HG02852 (cell line): ENCODE measurements at regions not wholly inside any gene's neighbourhood (a gene's known extent, or its start where the extent isn't known, plus 50 kb on each side); places are given as distances from the start of the nearest gene placed in this dataset.
A peak's percentile ranks its signal among the peaks of the same experiment; 100 is the strongest.
"Not testable (repeated sequence)": the region's sequence is repeated elsewhere in the genome, so short reads cannot be mapped to it uniquely, and the experiment has no call there.

Experiments
- ATAC-seq: cut with Tn5 transposase; IDR thresholded peaks from one replicate; pipeline ENCODE4 v1.9.1; 2021; ENCODE audit warnings: mild to moderate bottlenecking, moderate library complexity; ENCODE audit not compliant: unreplicated experiment

DNA sequence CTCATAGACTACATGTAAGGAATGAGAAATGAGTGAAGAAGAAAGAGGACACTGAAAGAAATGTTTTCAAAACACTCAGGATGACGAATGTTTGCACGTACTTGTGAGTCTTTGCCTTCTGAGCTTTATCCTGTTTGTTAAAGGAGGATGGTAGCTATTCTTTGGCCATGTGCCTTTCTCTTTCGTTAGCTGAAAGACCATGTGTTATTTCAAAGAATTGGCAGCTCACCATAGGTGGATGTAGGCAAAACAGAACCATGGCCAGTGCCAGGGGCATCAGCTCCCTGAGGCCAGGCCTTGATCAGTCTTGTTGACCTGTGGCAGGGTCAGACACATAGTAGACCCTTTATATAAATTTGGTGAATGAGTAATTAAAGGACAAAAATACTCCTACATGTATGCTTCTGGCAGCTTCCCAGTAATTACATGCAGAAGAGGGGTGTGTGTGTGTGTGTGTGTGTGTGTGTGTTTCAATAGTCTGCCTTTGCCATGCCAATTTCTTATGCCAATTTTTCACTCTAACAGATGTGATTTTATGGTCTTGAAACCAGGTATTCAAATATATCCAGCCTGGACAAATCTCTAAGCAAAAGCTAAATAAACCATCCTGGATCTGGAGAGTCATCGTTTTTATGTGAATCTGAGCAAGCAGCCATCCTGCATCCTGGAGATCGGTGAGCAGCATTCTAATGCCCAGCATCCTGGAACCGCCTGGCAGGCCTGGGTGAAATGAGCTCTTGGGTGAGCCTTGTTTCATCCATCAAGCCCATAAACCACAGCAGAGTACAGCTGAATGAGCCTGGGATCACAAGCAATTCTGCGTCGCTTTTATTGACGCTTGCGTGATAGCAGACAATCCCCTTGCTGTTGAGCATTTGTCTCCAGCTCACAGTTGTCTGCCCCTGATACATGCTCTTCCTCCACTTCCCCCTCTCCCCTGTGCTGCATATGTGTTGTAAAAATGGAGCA lies 475.4 kb downstream of the MED10 start:
- ATAC-seq = no peak

DNA sequence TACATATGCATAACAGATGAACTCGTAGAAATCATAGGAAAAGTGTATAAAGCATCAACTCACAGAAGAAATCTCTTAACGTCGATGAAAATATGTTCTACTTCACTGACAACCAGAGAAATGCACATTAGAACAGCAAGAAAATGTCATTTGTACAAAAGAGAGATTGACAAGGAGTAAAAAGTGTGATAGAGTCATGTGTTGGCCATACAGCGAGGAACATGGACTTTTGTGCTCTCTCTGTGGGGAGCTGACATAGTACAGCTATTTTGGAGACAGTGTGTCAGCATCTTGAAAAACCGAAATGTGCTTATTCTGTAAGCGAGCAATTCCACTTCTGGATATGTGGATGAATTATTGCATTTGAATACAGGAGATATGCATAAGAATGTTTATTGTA lies 477.9 kb downstream of the ICE1 start:
- ATAC-seq = no peak

- no peak for ATAC-seq
Measured at GRCh38 chr5:5899716-5900115, 477.2 kb downstream of the ICE1 start.

- no peak for ATAC-seq
Measured at GRCh38 chr5:5888284-5888683, 465.8 kb downstream of the ICE1 start.

GRCh38 chr5:5887833-5888232 lies 465.4 kb downstream of the ICE1 start:
- ATAC-seq = no peak

- peak; percentile 68 for ATAC-seq
Measured at GRCh38 chr5:5886812-5887486, 464.5 kb downstream of the ICE1 start.

DNA sequence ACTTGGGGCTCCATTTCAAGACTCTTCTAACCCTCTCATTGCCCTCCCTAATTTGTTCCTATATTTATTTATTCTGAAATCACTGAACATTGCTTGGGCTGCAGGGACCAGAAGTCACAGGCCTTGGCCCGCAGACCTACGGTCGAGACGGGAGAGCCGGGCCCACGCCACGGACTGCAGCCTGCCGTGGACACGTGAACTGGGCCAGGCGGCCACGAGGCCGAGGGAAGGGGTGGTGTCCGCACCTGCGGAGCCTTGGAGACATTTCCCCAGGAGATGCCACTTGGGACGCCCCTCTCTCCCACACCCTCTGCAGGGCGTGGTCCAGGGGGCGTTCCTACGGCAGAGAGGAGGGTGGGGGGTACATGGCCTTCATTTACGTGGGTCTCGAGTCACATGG lies 463.9 kb downstream of the ICE1 start:
- ATAC-seq = no peak

DNA sequence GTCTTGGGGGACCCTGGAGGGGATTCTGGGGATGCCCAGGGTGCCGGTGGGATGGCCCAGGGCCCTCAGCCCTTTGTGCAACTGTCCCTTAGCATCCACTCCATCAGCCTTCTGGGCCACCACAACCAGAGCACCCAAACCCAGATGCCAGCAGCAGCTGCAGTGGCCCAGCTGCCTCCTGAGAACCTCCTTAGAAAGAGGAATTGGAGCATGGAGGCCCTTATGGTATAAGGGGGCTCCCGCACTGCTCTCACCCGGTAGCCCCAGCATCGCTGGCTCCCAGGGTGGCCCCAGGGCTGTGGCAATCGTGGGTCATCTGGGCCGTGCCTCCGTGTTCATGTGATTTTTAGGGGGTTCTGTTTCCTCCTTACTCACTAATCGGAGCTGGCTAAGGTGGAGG lies 463.3 kb downstream of the ICE1 start:
- no peak for ATAC-seq

DNA sequence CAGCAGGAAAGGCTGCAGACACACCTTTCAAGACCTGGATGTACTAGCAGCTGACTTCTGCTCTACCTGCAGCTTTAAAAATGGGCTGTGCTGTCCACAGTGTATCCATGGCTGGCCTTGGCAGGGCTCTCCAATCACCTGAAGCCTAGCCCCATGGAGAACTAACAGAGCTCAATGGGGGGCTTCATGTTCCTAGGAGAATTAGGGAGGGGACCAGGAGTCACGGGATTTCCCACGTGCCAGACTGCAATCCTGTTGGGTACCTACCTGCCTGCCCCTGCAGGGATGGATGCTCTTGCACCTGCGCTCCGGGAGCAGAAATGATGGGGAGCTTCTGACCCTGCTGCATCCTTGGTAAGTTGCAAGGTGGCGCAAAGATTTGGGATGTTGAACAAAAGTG lies 462.1 kb downstream of the ICE1 start:
- ATAC-seq = no peak

- ATAC-seq = no peak
Measured at GRCh38 chr5:5883562-5883961, 461.1 kb downstream of the ICE1 start.

GRCh38 chr5:5883146-5883545 lies 460.7 kb downstream of the ICE1 start:
- no peak for ATAC-seq

- ATAC-seq = no peak
Measured at GRCh38 chr5:5882706-5883105, 460.2 kb downstream of the ICE1 start.

- peak; percentile 57 for ATAC-seq
Measured at GRCh38 chr5:5881294-5881693, 458.8 kb downstream of the ICE1 start.

GRCh38 chr5:5880077-5880763 lies 457.7 kb downstream of the ICE1 start:
- ATAC-seq = no peak

DNA sequence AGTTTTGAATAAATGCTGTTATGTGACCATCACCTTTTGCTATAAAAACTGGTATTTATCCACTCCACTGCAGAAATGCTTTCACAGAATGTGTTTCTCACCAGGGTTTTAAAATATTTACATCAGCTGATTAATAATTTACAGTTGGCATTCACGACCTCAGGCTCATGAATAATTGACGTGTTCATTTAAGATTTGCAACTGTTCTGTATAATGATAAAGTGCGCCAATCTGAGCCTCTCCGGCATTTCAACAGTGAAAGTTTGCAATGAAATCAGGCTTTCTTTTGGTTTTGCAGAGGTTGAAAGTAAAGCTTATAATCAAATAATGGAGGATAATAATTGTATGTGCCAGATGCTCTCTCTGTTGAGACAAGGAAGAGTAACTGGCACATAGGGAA lies 434.9 kb downstream of the ICE1 start:
- no peak for ATAC-seq

- no peak for ATAC-seq
Measured at GRCh38 chr5:5854087-5854486, 431.6 kb downstream of the ICE1 start.

- no peak for ATAC-seq
Measured at GRCh38 chr5:5838493-5838892, 416.0 kb downstream of the ICE1 start.

GRCh38 chr5:5831622-5832021 lies 409.1 kb downstream of the ICE1 start:
- not testable (repeated sequence) for ATAC-seq

- no peak for ATAC-seq
Measured at GRCh38 chr5:5828619-5829018, 406.1 kb downstream of the ICE1 start.

GRCh38 chr5:5826911-5827310 lies 404.4 kb downstream of the ICE1 start:
- ATAC-seq = no peak

DNA sequence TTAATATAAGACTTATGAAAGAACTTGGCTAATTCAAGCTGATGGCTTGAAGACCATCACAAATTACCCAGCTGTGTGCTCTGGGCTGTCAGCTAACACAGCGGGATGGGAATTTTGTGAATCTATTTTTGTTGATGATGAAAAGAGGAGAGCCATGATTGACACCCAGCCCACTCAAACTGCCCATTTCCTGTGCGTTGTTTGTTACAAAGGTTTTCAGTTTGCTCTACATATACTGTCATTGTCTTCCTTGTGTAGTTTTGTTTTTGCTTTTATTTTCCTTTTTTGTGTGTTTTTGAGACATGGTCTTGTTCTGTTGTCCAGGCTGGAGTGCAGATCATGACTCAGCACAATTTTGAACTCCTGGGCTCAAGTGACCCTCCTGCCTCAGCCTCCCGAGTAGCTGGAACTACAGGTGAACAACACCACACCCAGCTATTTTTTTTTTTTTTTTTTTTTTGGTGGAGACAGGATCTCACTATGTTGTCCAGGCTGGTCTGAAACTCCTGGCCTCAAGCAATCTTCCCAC lies 400.3 kb downstream of the ICE1 start:
- no peak for ATAC-seq
